GM21723 (cell line): ENCODE measurements at regions not wholly inside any gene's neighbourhood (a gene's known extent, or its start where the extent isn't known, plus 50 kb on each side); places are given as distances from the start of the nearest gene placed in this dataset.
"Not testable (repeated sequence)": the region's sequence is repeated elsewhere in the genome, so short reads cannot be mapped to it uniquely, and the experiment has no call there.

Source experiments
- ATAC-seq: cut with Tn5 transposase; IDR thresholded peaks from one replicate; pipeline ENCODE4 v1.9.1; 2021; ENCODE audit warnings: mild to moderate bottlenecking, moderate library complexity; ENCODE audit not compliant: unreplicated experiment

GRCh38 chr15:81783586-81783985 is 262.2 kb downstream of the MEX3B start:
- no peak for ATAC-seq

GRCh38 chr15:81783076-81783475 is 262.7 kb downstream of the MEX3B start:
- no peak for ATAC-seq

GRCh38 chr15:81781395-81781794 is 264.4 kb downstream of the MEX3B start:
- no peak for ATAC-seq

- ATAC-seq, result no peak
These were observed 264.9 kb downstream of the MEX3B start for GRCh38 chr15:81780966-81781365.

- no peak for ATAC-seq
These were observed 266.6 kb downstream of the MEX3B start for GRCh38 chr15:81779181-81779580.

GRCh38 chr15:81777546-81777945 is 268.3 kb downstream of the MEX3B start:
- ATAC-seq, result no peak

GRCh38 chr15:81776976-81777375 is 268.8 kb downstream of the MEX3B start:
- ATAC-seq, result no peak

- ATAC-seq, result not testable (repeated sequence)
These were observed 270.0 kb downstream of the MEX3B start for GRCh38 chr15:81775779-81776178.

GRCh38 chr15:81774309-81774708 is 271.5 kb downstream of the MEX3B start:
- ATAC-seq, result no peak

GRCh38 chr15:81768773-81769172 is 277.0 kb downstream of the MEX3B start:
- no peak for ATAC-seq

- no peak for ATAC-seq
These were observed 278.9 kb downstream of the MEX3B start for GRCh38 chr15:81766829-81767475.

GRCh38 chr15:81765816-81766215 is 280.0 kb downstream of the MEX3B start:
- ATAC-seq, result no peak

- no peak for ATAC-seq
These were observed 282.5 kb downstream of the MEX3B start for GRCh38 chr15:81763304-81763703.

- ATAC-seq, result no peak
These were observed 285.1 kb downstream of the MEX3B start for GRCh38 chr15:81760686-81761085.

- no peak for ATAC-seq
These were observed 287.0 kb downstream of the MEX3B start for GRCh38 chr15:81758818-81759284.

- ATAC-seq, result no peak
These were observed 290.2 kb downstream of the MEX3B start for GRCh38 chr15:81755626-81756025.

GRCh38 chr15:81754078-81754477 is 291.7 kb downstream of the MEX3B start:
- no peak for ATAC-seq

- ATAC-seq, result no peak
These were observed 292.8 kb downstream of the MEX3B start for GRCh38 chr15:81752974-81753373.

GRCh38 chr15:81752546-81752942 is 293.3 kb downstream of the MEX3B start:
- ATAC-seq, result no peak

GRCh38 chr15:81751816-81752545 is 293.8 kb downstream of the MEX3B start:
- ATAC-seq, result no peak

GRCh38 chr15:81751256-81751655 is 294.6 kb downstream of the MEX3B start:
- no peak for ATAC-seq

- ATAC-seq, result no peak
These were observed 296.0 kb downstream of the MEX3B start for GRCh38 chr15:81749716-81750375.
